ENCODE measurements at regions not wholly inside any gene's neighbourhood (a gene's known extent, or its start where the extent isn't known, plus 50 kb on each side); places are given as distances from the start of the nearest gene placed in this dataset.

DNA sequence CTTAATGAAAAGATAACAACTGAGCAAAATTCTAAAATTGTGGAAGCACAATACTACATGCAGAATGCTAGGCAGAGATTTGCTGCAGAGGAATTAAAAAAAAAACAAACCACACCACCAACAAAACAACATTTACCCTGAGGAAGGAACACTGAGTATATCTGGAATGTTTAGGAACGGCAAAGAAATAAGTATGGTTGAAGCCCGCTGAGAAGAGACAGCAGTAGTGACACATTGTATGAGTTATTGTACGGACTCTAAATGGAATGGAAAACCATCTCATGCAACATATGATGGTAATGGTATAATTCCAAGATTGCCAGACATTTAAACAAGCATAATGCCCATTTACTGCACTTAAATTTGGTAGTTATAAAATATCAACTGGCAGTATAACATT lies 568.2 kb upstream of the CCDC54 start:
- DNase-seq = no peak

DNA sequence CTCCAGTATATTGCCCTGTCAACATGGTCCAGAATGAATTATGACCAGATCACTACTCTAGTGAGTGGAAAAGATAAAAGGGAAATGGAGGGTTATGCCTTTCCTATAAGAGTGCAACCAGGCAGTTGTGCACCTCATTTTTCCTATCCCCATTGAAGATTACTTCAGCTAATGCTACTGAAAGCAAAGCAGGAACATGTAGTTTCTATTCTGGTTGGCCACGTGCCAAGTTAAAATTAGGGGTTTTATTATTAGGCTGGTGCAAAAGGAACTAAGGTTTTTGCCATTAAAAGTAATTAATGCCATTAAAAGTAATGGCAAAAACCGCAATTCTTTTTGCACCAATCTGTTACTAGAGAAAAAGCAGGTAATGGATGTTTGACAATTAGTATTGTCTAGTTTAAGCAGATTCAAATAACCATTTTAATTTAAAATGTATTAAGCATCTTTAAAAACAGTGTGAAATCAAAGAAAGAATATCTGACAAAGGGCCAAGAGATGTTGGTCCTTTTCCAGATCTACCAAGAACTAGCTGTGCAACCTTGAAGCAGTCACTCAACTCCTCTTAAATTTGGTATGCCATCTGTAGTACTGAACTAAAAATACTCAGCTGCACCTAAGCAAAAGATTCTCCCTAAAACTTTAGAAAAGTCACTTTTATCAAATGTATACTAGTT lies 567.5 kb upstream of the CCDC54 start:
- DNase-seq = no peak

DNA sequence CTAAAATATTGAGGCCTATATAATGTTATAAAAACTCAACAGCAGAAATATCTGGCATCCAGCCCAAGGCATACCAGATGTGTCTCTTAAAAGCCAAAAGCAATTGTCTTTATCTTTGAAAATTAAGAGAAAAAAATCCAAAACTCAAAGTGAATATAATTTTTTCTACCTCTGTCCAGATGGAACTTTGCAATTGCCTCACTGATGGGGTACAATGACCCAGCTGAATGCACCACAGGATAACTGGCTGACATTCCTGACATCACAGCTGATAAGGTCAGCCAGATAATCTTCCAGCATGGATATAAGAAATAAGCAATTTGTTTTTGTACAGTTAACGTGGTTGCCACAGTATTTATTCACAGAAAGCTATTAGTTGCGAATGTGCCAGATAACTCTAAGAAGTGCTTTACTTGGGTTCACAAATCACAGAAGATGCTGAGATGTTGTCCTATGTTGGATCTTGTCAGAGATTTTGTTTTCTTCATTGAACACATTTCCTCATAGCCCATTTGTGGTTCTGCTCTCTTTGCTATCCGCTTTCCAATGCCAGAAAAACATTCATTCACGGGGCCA lies 566.9 kb upstream of the CCDC54 start:
- no peak for DNase-seq

DNA sequence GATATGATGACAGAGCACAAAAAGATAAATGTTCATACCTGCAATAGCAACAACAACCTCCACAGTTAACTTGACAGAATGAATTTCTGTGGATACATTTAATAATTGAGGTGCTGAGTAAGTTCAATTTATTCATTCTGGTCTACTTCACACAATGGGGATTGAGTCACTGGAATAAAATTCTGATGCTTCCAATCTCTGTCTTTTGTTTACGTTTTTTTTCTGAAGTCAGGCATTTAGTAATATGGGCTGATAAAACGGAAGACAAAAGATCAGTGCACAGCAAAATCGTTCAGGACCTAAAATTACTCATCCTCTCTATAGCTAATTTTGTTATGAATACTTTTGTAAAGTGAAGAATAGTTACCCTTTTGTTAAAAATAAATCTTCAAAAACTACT lies 565.9 kb upstream of the CCDC54 start:
- no peak for DNase-seq

DNA sequence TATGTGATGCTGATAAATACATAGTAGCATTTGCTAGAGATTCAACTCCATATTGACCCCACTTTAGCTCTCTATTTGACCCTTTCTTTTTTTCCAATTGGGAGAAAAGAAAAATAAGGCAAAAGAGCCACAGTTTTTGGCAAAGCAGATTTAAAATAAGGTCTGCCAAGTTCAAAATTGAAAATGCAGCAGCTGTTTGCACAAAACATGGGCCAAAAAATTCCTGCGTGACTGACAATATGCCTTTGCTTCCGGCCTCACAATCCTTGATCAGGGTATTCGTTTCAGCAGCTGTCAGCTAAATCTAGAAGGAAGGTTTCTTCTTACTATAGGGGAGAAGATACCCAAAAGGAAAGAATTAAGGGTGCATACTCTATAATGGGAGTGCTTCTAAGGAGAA lies 563.5 kb upstream of the CCDC54 start:
- DNase-seq = no peak

DNA sequence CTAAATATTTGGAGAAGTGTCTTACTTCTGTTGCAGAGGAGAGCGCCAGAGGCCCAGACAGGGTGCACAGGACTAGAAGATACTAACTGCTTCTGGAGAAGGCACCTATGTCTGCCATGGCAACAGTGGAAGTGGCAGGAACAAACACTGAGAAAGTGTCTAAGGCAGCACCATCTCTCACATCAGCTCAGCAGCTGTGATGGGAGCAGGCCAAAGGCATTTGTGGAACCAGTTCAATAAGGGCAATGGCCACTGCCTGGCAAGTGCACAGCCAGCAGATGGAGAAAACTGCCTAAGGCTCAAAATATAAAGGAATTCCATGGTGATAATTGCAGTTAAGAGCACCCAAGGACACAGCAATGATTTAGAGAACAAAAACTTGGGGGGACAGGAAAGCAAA lies 563.0 kb upstream of the CCDC54 start:
- DNase-seq = no peak

DNA sequence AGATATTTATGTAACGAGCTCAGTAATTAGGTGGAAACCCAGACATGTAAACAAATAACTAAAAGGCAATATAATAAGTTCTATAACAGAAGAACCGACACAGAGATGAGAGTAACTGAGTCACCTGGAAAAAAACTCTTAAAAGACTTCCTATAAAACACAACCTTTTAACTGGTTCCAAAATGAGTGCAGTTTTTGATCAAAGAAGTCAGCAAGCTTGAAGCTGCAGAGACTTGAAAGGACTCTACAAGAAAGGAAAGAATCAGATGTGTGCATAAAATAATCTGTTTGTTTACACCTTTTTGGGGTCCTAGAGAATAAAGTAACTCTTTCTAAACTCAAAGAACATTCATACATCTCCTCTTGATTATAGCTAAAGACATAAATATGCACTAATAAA lies 560.4 kb upstream of the CCDC54 start:
- DNase-seq = no peak

DNA sequence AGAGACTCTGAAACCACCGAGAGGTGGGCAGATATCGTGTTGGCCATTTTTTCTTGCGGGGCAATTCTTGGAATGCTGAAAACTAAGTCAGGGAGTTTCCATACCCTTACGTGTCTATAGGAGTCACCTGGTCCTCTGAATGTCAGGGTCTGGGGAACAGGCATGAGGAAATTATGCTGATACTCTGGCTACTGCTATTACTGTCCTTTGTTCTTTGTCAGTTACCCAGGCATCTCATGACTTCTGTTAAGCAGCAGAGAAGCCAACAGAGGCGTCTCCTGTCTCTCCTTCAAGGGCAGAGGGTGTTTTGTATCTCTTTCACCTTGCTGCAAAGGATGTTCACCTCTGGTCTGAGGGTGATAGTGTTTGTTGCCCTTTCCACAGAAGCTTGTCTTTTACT lies 559.5 kb upstream of the CCDC54 start:
- DNase-seq = no peak

DNA sequence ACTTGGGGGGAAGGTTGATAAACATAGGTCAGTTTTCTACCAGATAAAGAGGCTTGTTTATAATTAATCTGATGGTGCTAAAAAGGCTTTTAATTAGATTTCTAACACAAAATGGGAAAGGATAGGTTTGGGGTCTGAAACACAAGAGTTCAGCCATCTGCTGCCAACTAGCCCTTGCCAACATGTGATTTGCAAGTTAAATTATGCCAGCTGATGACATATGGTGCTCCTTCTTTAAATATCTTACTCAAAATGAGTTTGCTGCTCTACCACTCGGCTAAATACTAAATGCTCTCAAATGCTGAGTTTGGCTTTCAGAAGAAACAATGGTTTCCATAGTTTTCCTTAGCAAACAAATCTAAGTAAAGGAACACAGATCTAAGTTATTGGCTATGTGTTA lies 557.8 kb upstream of the CCDC54 start:
- DNase-seq = no peak

DNA sequence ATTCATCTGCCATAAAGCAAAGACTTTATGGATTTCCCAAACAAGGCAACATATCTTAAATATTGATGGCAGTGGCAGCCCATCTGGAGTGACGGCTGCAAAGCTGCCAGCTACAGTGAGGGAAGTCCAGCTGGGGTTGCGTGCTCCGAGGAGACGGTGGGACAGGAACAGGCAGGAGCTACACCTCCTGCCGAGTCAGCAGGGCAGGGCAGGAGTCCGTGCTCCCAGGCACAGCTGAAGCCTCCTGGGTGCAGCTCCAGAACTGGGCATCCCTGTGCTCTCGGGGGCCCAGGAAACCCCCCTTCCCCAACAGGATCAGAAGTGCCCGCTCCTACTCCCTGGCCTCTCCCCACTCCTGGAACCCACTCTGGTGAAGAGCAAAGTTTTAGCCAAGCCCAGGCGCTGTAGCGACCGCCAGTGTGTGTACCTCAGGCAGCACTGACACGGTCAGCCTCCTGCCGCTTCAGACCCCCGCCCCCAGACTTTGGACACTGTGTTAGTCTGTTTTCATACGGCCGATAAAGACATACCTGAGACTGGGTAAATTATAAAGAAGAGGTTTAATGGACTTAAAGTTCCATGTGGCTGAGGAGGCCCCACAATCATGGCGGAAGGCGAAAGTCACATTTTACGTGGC lies 556.4 kb upstream of the CCDC54 start:
- no peak for DNase-seq

DNA sequence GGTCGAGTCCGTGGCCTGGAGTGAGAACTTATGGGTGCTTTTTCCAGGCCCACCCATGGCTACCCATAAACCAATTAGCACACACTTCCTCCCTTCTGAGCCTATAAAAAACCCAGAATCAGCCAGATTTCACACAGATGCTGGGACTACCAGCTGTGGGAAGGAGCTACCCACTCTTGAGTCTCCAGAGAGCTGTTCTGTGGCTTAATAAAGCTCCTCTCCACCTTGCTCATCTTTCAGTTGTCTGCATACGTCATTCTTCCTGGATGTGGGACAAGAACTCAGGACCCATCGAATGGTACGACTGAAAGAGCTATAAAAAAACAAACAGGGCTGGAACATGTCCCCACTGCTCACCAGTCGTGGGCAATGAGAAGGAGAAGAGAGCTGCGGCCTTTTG lies 555.4 kb upstream of the CCDC54 start:
- no peak for DNase-seq

DNA sequence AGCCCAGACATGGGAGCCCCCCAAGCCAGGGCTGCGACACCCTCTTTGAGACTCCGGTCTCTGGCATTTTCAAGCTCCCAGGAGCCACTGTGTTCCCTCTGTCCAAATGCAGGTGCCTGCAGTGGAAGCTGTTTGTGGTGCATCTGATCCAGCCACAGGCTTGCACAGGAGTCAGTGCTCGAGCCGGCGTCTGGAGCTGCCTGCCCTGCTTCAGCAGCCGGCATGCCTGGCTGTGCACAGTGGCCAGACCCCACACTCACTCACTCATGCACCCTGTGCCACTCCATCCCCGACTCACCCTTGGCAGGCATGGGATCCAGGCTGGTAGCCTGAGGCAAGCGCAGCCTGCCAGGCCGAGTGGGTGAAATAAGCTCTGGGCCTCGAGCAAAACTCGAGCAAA lies 555.0 kb upstream of the CCDC54 start:
- no peak for DNase-seq

DNA sequence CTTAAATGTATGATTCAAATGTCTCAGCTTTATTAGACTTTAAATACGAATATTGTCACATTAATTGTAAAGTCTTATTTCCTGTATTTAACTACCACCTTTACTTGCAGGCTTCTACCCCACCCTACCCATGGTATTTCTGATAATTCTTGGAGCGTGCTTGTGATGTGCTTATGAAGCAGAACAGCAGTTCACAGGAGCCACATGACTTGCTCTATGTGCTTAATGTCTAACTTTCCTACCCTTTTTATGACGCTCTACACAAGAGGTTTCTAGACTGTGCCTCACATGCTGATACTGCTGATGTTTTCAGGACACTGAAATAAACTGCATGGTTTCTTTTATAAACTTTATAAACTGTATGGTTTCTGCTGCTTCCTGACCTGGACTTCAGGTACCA lies 553.5 kb upstream of the CCDC54 start:
- no peak for DNase-seq

DNA sequence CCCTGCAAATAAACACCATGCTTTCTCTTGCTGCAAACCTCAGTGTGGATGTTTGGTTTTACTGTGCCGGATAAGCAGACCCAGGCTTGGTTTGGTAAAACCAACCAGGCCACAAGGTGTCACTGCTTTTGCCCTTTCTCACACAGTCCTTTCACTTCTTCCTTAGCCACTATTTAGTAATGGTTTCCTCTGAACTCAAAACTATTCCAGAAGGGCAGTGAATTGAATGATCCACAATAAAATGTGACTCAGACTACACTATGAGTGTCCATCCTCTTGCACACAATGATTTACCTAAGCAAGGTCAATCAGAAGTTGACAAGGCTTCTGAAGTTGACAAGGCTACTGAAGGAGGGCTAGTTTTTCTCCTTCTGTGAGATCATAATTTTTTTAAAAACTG lies 552.4 kb upstream of the CCDC54 start:
- DNase-seq = no peak

DNA sequence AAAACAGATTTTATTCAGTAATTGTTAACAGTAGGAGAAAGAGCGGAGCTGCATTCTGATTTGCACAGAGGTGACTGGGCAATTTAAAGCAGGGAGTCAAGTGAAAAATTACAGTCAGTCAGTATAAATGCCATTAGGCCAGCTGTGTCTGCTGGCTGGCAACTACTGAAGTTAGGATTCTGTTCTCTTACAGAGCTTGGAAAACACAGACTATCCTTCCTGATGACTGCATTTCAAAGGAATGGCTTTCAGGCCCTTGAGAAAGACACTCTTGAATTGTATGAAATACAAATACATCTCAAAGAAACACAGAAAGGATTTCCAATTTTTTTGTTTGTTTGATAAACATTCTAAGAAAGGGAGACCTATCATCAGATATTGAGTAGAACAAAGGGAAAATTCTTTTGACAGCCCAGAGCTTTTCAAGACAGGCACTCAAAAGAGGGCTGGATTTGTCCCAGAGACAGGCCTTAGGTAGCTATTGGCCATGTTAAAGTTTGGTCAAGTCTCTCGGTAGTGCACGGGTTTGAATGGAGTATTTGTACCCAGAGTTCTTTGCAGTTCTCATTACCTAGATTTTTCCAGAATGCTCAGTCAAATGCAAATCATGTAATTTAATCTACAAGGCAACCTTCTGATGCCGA lies 551.2 kb upstream of the CCDC54 start:
- no peak for DNase-seq

DNA sequence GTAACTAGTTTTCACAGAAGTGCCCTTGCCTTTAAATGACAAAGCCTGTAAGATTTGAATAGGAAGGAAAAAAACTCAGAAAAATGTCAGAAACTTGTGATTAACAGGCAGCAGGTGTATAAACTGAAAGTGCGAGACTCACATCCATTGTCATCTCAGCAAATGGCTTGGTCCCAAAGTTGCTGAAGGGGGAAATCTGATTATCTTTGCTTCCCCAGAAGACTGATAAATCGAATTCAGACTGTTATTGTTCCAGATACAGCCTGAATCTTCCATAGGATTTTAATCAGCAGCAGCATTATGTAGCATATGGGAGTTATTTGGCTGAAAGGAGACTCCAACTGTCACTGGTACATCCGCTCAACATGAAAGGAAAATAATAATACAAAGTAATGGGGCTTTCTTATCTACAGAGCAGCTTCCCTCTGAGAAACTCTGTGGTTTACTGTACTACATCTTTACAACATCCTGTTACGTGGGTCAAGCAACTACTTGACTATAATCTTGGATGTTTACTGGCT lies 550.4 kb upstream of the CCDC54 start:
- no peak for DNase-seq

DNA sequence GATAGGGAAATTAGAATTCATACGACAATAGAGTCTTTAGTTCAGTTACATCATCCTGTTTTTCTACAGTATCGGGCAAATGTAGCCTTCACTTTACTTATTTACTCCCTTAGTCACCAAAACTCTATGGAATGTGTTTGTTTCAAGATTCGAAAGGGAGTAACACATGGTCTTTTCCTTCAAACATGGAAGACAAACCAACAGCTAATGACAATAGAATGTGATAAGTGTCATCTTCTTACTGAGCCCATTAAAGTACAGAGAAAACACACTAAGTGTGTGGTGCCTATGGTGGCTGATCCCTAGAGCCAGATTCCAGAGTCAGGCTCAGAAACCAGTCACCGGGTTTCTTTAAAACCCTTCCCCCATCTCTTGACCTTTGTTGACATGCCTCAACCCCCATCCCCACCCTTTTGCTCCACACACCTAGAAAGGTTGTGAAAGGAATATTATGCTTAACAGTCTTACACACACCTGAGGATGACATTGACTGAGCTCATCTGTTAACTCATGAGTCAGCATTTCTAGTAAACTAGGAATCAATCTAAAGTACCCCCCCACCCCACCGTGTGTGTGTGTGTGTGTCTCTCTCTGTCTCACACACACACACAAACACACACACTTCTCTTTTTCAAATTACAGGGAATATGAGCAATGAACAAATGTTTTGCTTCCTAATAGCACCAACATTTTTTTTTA lies 549.6 kb upstream of the CCDC54 start:
- no peak for DNase-seq

DNA sequence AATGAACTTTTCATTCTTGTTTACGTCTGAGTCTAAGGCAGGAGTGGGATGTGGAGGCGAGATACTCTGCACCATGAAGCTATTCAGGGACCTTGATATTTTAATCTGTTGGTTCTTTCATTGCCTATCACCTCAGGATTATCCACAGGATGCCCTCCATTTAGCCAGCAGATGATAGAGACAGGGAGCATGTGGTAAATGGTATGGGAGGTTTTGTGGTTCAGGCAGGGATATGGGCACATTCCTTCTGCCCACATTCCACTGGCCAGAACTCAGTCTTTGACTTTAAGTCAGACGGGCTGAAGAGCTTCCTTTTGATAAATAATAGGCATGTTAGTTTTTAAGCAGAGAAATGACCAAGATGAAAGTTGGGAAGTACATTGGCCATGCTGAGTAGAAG lies 548.0 kb upstream of the CCDC54 start:
- DNase-seq = no peak

DNA sequence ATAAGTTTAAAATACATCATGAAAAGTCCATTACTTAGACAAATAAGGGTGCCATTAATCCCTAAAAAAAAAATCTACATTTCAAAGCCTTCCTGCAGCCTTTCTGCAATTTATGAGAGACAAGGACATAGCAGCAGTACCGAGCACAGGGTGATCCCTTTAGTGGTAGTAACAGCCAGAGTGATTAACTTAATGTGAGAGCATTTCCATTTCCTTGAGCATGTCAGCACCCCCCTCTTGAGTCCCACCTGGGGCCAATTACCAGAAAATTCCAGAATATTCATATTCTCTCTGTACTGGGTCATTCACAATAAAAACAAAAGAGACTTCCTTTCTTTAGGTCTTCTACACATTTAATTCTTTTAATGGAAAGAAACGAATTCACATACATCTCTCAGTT lies 546.9 kb upstream of the CCDC54 start:
- no peak for DNase-seq

DNA sequence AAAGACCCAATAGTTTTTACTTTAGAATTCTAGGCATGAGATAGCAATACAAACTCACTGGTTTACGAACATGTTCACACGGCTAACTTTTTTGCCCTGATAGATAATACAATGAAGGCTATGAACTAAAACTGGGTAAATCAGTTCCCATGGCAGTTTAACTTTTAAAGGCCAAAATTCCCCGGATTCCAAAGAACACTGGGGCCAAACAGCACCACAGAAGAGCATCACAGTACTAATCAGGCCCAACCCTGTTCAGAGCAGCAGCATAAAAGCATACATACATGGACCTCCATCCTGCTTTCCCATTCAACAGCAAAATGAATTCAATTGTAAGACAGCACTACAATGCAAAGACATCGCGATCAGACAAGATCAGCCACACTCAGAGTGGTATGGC lies 540.3 kb upstream of the CCDC54 start:
- no peak for DNase-seq

DNA sequence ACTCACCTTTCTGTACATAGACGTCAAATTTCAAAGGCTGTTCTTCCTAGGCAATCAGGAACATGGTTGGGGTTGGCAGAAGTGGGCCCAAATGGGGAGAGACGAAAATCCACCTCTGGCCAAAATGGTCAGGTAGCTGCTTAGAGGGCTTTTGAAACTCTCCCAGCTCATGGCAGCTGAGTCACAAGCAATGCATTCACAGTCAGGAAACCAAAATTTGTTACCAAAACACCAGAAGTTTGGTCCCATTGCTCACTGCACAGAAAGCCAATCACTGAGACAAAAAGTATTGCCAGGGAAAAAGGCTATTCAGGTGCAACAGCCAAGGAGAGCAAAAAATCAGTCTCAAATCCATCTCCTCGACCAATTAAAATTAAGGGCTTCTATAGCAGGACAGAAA lies 539.6 kb upstream of the CCDC54 start:
- no peak for DNase-seq

DNA sequence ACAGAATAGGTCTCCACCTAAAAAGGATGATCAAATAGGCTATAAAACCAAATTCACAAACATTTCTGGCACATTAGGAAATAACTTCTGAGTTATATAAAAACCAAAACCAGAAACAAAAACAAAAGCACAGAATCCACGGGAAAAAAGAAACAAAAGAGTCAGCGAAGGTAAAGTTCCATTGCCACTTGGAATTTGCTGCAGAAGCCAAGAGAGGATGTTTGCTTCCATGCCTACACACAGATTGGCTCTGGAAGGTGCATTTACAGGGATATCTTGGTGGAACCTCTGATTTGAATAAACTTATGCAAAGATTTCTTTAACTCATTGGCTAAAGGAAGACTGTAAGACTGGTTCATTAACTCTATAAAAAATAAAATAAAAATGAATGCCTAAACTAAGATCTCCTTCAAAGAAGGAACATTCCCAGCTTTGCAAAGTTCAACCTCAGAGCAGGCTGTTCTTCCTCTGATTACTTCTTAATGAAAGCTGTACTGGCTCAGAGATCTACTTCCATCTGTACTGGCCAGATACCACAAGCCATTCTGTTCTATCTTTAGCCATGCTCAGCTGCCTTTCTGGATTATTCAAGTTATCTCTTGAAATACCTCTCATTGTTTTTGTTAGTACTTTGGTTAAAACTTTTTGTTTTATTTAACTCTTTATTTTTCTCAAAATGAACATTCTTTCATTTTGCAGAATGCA lies 537.5 kb upstream of the CCDC54 start:
- no peak for DNase-seq

DNA sequence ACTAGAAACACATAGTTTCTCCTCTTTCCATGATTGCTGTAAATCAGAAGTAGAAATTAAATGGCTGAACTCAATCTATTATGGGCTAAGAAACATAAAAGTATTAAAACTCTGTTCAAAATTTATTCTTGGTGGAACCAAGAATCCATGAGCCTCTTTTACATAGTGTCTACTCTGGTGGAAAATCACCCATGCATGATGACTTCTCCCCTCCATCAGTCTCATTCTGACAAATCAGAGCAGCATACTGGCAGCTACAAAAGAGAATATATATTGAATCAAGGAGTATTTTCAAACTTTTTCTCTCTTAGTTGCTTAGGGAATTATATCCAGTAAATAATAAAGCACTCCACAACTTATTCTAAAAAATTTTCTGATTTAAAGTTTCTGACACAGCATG lies 536.9 kb upstream of the CCDC54 start:
- DNase-seq = no peak

Data from CD4-positive, alpha-beta T cell treated with Interleukin-1 beta for 1 hour (primary cell).